SK-N-SH (cell line): ENCODE measurements at regions not wholly inside any gene's neighbourhood (a gene's known extent, or its start where the extent isn't known, plus 50 kb on each side); places are given as distances from the start of the nearest gene placed in this dataset.

Source experiments
- CTCF ChIA-PET: fragments of 300-600, 350-600 bp; formaldehyde crosslinking; extraction: SDS; loops from one replicate; lab custom pipeline; 2021; lab: Yijun Ruan, JAX
- POLR2A ChIA-PET: fragments of 350-600 bp; sonication (Branson Sonifier 250); formaldehyde crosslinking; extraction: SDS; loops from one replicate; lab custom pipeline; 2020; ENCODE audit warnings: antibody characterized with exemption, inconsistent platforms; lab: Yijun Ruan, JAX
- DNase-seq: peaks from one replicate; pipeline ENCODE4 v3.0.0; 2012
- H2AFZ ChIP-seq: fragments of 200-600 bp; sonication (generic); 2 replicates; pipeline ENCODE4 v1.8.1; 2016; ENCODE audit warnings: antibody characterized with exemption, mild to moderate bottlenecking, low read depth
- H3F3A ChIP-seq: fragments of 200-600 bp; sonication (generic); replicated peaks from 2 replicates; pipeline ENCODE3; 2016; ENCODE audit warnings: antibody characterized with exemption, mild to moderate bottlenecking; ENCODE audit not compliant: insufficient read depth
- H3K27ac ChIP-seq, 2 experiments: fragments of 200-500 bp in 1 of 2; fragments of 200-600 bp in 1 of 2; sonication (Bioruptor generic) in 1 of 2; sonication (generic), shearing (Covaris generic) in 1 of 2; 2 replicates each; pipeline versions ENCODE4 v1.5.1 to v1.6.1; 2014 to 2016; ENCODE audit warnings: low read depth in 2 of 2, inconsistent platforms in 1 of 2, low read length in 1 of 2, mild to moderate bottlenecking in 1 of 2, mixed read lengths in 1 of 2
- H3K27me3 ChIP-seq: fragments of 200-600 bp; sonication (generic), shearing (Covaris generic); 2 replicates; pipeline ENCODE4 v1.6.1; 2016; ENCODE audit warnings: mixed run types; ENCODE audit not compliant: insufficient read depth
- H3K36me3 ChIP-seq, 2 experiments: fragments of 200-500 bp in 1 of 2; fragments of 200-600 bp in 1 of 2; sonication (Bioruptor generic) in 1 of 2; sonication (generic) in 1 of 2; replicated peaks in 1 of 2; 2 replicates each; pipeline versions ENCODE3 to v1.5.1; 2014 to 2016; ENCODE audit warnings: low read length in 1 of 2, mild to moderate bottlenecking in 1 of 2; ENCODE audit not compliant: insufficient read depth in 2 of 2, control insufficient read depth in 1 of 2
- H3K4me1 ChIP-seq, 2 experiments: fragments of 200-500 bp in 1 of 2; fragments of 200-600 bp in 1 of 2; sonication (Bioruptor generic) in 1 of 2; sonication (generic), shearing (Covaris generic) in 1 of 2; 2 replicates each; pipeline versions ENCODE4 v1.5.1 to v1.6.1; 2014 to 2016; ENCODE audit warnings: low read depth in 1 of 2, low read length in 1 of 2, mixed run types in 1 of 2; ENCODE audit not compliant: insufficient read depth in 2 of 2, control insufficient read depth in 1 of 2
- H3K4me2 ChIP-seq: fragments of 200-600 bp; sonication (generic), shearing (Covaris generic); 2 replicates; pipeline ENCODE4 v1.6.1; 2017; ENCODE audit warnings: mixed run types
- H3K4me3 ChIP-seq, 2 experiments: fragments of 200-500 bp in 1 of 2; fragments of 200-600 bp in 1 of 2; sonication (Bioruptor generic) in 1 of 2; sonication (generic), shearing (Covaris generic) in 1 of 2; 2 replicates each; pipeline versions ENCODE4 v1.5.1 to v1.8.1; 2014 to 2016; ENCODE audit warnings: low read depth in 2 of 2, inconsistent platforms in 1 of 2, low read length in 1 of 2, mild to moderate bottlenecking in 1 of 2, mixed read lengths in 1 of 2, moderate library complexity in 1 of 2
- H3K79me2 ChIP-seq: fragments of 200-600 bp; sonication (generic); 2 replicates; pipeline ENCODE4 v1.8.1; 2017; ENCODE audit warnings: mild to moderate bottlenecking; ENCODE audit not compliant: insufficient read depth
- H3K9ac ChIP-seq: fragments of 200-600 bp; sonication (generic); 2 replicates; pipeline ENCODE4 v1.6.1; 2017; ENCODE audit warnings: mixed run types
- H3K9me2 ChIP-seq: fragments of 200-600 bp; sonication (generic); 2 replicates; pipeline ENCODE4 v1.6.1; 2017; ENCODE audit warnings: mixed run types
- H3K9me3 ChIP-seq: fragments of 200-600 bp; sonication (generic); 2 replicates; pipeline ENCODE4 v1.6.1; 2017; ENCODE audit warnings: mixed run types, mild to moderate bottlenecking, moderate library complexity
- H4K20me1 ChIP-seq: fragments of 200-600 bp; sonication (generic); 2 replicates; pipeline ENCODE4 v1.6.1; 2017; ENCODE audit warnings: mild to moderate bottlenecking, mixed run types; ENCODE audit not compliant: insufficient read depth
- CTCF ChIP-seq: fragments of 200-600 bp; sonication (generic); IDR thresholded peaks from 2 replicates; pipeline ENCODE4 v1.6.1; 2017; ENCODE audit warnings: antibody characterized with exemption, mild to moderate bottlenecking, moderate library complexity
- EP300 ChIP-seq, 2 experiments: IDR thresholded peaks; 2 replicates each; pipeline versions ENCODE4 v1.4.0 to v1.6.1; 2012; ENCODE audit warnings: borderline replicate concordance in 1 of 2, low read depth in 1 of 2, low read length in 1 of 2
- EZH2phosphoT487 ChIP-seq: fragments of 200-600 bp; sonication (generic); IDR thresholded peaks from 2 replicates; pipeline ENCODE4 v1.6.1; 2017; ENCODE audit warnings: low read depth, mixed run types, mild to moderate bottlenecking, antibody characterized with exemption, moderate library complexity, borderline replicate concordance
- FOSL2 ChIP-seq: IDR thresholded peaks from 2 replicates; pipeline ENCODE4 v1.4.0; 2012; ENCODE audit warnings: low read depth, mild to moderate bottlenecking, moderate library complexity, borderline replicate concordance
- FOXJ3 ChIP-seq: sonication (generic); formaldehyde crosslinking; IDR thresholded peaks from 2 replicates; pipeline ENCODE4 v1.5.1; 2020; ENCODE audit warnings: mild to moderate bottlenecking, missing genetic modification reagents
- FOXM1 ChIP-seq: IDR thresholded peaks from 2 replicates; pipeline ENCODE4 v1.4.0; 2012; ENCODE audit warnings: low read depth, mild to moderate bottlenecking
- GATA2 ChIP-seq: sonication (generic); formaldehyde crosslinking; IDR thresholded peaks from 2 replicates; pipeline ENCODE4 v1.5.0; 2020; ENCODE audit warnings: mild to moderate bottlenecking, missing genetic modification reagents
- MAX ChIP-seq: IDR thresholded peaks from 2 replicates; pipeline ENCODE4 v1.4.0; 2012; ENCODE audit warnings: low read depth
- MEF2A ChIP-seq: IDR thresholded peaks from 2 replicates; pipeline ENCODE4 v1.4.0; 2012; ENCODE audit warnings: low read depth, borderline replicate concordance
- MXI1 ChIP-seq: IDR thresholded peaks from 2 replicates; pipeline ENCODE4 v1.6.1; 2012; ENCODE audit warnings: mild to moderate bottlenecking, low read depth, low read length, improper control_type of control experiment
- NFIC ChIP-seq: IDR thresholded peaks from 2 replicates; pipeline ENCODE4 v1.4.0; 2012; ENCODE audit warnings: borderline replicate concordance
- NRF1 ChIP-seq: IDR thresholded peaks from 2 replicates; pipeline ENCODE4 v1.6.1; 2012; ENCODE audit warnings: low read depth, mild to moderate bottlenecking, low read length
- PBX3 ChIP-seq: IDR thresholded peaks from 2 replicates; pipeline ENCODE4; 2012
- RAD21 ChIP-seq: IDR thresholded peaks from 2 replicates; pipeline ENCODE4 v1.6.1; 2012; ENCODE audit warnings: mild to moderate bottlenecking, low read length
- RCOR1 ChIP-seq: fragments of 150-350 bp; IDR thresholded peaks from 2 replicates; pipeline ENCODE4 v1.6.1; 2017; ENCODE audit warnings: antibody characterized with exemption, low read length
- SMC3 ChIP-seq: IDR thresholded peaks from 2 replicates; pipeline ENCODE4 v1.6.1; 2012; ENCODE audit warnings: low read depth, low read length, improper control_type of control experiment
- TAF1 ChIP-seq: IDR thresholded peaks from 2 replicates; pipeline ENCODE4 v1.6.1; 2012; ENCODE audit warnings: low read depth, mild to moderate bottlenecking, low read length, moderate library complexity, borderline replicate concordance
- TCF12 ChIP-seq: IDR thresholded peaks from 2 replicates; pipeline ENCODE4 v1.4.0; 2012
- TEAD4 ChIP-seq: IDR thresholded peaks from 2 replicates; pipeline ENCODE4 v1.4.0; 2012; ENCODE audit warnings: mild to moderate bottlenecking, borderline replicate concordance; ENCODE audit not compliant: insufficient read depth
- WGBS: methylation state at CpG from one replicate; pipeline ENCODE4 v1.1.6; 2017; ENCODE audit warnings: low lambda C conversion rate; 5-methylcytosine and 5-hydroxymethylcytosine counted together

- no peaks in the 10 kb centered on the region for H3K36me3 ChIP-seq
- ChIA-PET POLR2A (no interaction called here), CTCF (interaction anchor here (0.6 kb wide), 1 partner anchor 248 kb away, joined by 4 read pairs; no protein-coding TSS in a partner anchor)
- no peaks in the 10 kb centered on the region for H3K27me3 ChIP-seq
- no peaks in the 10 kb centered on the region for H3K9me2 ChIP-seq
- H3K27ac ChIP-seq = peak overlapping the region in 1 of 2 experiments; percentile 60; a peak in 1 of 4 replicates
- DNase-seq = no peak
- H3K4me3 ChIP-seq = no peak overlapping the region
- H3K79me2 ChIP-seq = no peaks in the 10 kb centered on the region
- peak overlapping the region; percentile 15; the same call in 1 of the 2 replicates for H3K4me2 ChIP-seq
- no peaks in the 10 kb centered on the region for H3K9me3 ChIP-seq
- WGBS = 40% methylated on average over 3 of the region's 3 CpGs
- H3K4me1 ChIP-seq = peaks cover 2 to 33% of the 10 kb centered on the region in 2 experiments; a peak in 2 of 4 replicates
- H2AFZ ChIP-seq = peak overlapping the region; percentile 42; the same call in 1 of the 2 replicates
- H3F3A ChIP-seq = peaks cover 15% of the 10 kb centered on the region
- TF ChIP-seq RCOR1 (no peak), MEF2A (no peak), CTCF (no peak), NRF1 (no peak), RAD21 (no peak), PBX3 (no peak), MAX (no peak), SMC3 (no peak), TAF1 (no peak), EP300 (IDR thresholded peaks at IDR 0.05; ENCODE audit: borderline replicate concordance in 1 of 2, low read depth in 1 of 2, low read length in 1 of 2) (no peak), GATA2 (CRISPR knock-in tag) (no peak), EZH2phosphoT487 (no peak), MXI1 (no peak), TCF12 (no peak), TEAD4 (no peak), FOSL2 (no peak), FOXM1 (no peak), FOXJ3 (CRISPR knock-in tag) (no peak), NFIC (no peak)
- no peaks in the 10 kb centered on the region for H4K20me1 ChIP-seq
- no peak overlapping the region for H3K9ac ChIP-seq
These were observed 72.8 kb upstream of the CAMK2D start for GRCh38 chr4:113834298-113834697.
